ENCODE measurements at regions not wholly inside any gene's neighbourhood (a gene's known extent, or its start where the extent isn't known, plus 50 kb on each side); places are given as distances from the start of the nearest gene placed in this dataset.

DNA sequence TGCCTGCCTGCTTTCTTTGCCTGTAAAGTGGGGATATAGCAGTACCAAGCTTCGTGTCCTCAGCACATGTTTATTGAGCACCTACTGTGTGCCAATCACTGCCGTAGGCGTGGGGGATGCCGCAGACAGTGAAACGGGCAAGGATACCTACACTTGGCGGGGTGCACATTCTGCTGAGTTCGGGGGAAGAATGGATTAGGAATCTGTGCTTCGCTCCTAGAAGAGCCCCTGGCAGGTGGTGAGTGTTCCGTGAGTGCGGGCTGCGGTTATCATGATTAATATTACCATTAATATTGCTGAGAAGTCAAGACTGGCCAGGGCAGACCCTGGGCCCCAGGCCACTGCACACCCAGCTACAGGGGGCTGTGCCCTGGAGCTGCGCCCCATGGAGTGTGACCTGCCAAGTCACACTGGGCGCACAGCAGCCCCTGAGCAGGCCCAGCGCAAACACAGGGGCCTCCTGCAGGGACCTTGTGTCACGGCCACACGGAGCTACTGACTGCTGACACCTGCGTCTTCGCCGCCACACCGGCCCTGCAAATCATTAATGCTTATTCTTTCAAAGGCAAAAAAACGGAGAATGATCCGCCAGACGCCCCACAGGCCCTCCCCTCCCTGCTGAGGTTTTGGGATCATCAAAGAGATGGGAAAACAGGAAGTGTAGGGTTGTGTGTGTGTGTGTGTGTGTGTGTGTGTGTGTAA, 213.4 kb upstream of the GSE1 start (continued):
- TF ChIP-seq XBP1 (CRISPR knock-in tag; IDR thresholded peaks at IDR 0.05): no peak
- 0 out of 2 replicates have a peak, but pooled peaks have one; percentile 30 for TF ChIP-seq NRL (CRISPR knock-in tag; IDR thresholded peaks at IDR 0.05; ENCODE audit: borderline replicate concordance)
- TF ChIP-seq HNRNPLL (IDR thresholded peaks at IDR 0.05; ENCODE audit: low read depth, low read length, poor library complexity, severe bottlenecking): peak; percentile 37
- TF ChIP-seq, protein P1, sequence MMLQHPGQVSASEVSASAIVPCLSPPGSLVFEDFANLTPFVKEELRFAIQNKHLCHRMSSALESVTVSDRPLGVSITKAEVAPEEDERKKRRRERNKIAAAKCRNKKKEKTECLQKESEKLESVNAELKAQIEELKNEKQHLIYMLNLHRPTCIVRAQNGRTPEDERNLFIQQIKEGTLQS (CRISPR knock-in tag; IDR thresholded peaks at IDR 0.05): no peak
- no peak for TF ChIP-seq ONECUT2 (CRISPR knock-in tag; IDR thresholded peaks at IDR 0.05)
- TF ChIP-seq, protein P2, sequence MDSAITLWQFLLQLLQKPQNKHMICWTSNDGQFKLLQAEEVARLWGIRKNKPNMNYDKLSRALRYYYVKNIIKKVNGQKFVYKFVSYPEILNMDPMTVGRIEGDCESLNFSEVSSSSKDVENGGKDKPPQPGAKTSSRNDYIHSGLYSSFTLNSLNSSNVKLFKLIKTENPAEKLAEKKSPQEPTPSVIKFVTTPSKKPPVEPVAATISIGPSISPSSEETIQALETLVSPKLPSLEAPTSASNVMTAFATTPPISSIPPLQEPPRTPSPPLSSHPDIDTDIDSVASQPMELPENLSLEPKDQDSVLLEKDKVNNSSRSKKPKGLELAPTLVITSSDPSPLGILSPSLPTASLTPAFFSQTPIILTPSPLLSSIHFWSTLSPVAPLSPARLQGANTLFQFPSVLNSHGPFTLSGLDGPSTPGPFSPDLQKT (CRISPR knock-in tag; IDR thresholded peaks at IDR 0.05; ENCODE audit: borderline replicate concordance): no peak
- TF ChIP-seq ZSCAN30 (CRISPR knock-in tag; IDR thresholded peaks at IDR 0.05): no peak
- TF ChIP-seq RBFOX2 (IDR thresholded peaks at IDR 0.05; ENCODE audit: low read depth, low read length): no peak
- no peak for TF ChIP-seq SETDB1 (CRISPR knock-in tag; IDR thresholded peaks at IDR 0.05; ENCODE audit: borderline replicate concordance)
- no peak for TF ChIP-seq U2AF1 (optimal IDR thresholded peaks at IDR 0.05; ENCODE audit: low read depth, low read length)
- TF ChIP-seq ZNF576 (CRISPR knock-in tag; IDR thresholded peaks at IDR 0.05): no peak
- TF ChIP-seq ZNF768 (CRISPR knock-in tag; IDR thresholded peaks at IDR 0.05): peak; percentile 33; the same call in 1 of the 2 replicates
- TF ChIP-seq, protein P3, sequence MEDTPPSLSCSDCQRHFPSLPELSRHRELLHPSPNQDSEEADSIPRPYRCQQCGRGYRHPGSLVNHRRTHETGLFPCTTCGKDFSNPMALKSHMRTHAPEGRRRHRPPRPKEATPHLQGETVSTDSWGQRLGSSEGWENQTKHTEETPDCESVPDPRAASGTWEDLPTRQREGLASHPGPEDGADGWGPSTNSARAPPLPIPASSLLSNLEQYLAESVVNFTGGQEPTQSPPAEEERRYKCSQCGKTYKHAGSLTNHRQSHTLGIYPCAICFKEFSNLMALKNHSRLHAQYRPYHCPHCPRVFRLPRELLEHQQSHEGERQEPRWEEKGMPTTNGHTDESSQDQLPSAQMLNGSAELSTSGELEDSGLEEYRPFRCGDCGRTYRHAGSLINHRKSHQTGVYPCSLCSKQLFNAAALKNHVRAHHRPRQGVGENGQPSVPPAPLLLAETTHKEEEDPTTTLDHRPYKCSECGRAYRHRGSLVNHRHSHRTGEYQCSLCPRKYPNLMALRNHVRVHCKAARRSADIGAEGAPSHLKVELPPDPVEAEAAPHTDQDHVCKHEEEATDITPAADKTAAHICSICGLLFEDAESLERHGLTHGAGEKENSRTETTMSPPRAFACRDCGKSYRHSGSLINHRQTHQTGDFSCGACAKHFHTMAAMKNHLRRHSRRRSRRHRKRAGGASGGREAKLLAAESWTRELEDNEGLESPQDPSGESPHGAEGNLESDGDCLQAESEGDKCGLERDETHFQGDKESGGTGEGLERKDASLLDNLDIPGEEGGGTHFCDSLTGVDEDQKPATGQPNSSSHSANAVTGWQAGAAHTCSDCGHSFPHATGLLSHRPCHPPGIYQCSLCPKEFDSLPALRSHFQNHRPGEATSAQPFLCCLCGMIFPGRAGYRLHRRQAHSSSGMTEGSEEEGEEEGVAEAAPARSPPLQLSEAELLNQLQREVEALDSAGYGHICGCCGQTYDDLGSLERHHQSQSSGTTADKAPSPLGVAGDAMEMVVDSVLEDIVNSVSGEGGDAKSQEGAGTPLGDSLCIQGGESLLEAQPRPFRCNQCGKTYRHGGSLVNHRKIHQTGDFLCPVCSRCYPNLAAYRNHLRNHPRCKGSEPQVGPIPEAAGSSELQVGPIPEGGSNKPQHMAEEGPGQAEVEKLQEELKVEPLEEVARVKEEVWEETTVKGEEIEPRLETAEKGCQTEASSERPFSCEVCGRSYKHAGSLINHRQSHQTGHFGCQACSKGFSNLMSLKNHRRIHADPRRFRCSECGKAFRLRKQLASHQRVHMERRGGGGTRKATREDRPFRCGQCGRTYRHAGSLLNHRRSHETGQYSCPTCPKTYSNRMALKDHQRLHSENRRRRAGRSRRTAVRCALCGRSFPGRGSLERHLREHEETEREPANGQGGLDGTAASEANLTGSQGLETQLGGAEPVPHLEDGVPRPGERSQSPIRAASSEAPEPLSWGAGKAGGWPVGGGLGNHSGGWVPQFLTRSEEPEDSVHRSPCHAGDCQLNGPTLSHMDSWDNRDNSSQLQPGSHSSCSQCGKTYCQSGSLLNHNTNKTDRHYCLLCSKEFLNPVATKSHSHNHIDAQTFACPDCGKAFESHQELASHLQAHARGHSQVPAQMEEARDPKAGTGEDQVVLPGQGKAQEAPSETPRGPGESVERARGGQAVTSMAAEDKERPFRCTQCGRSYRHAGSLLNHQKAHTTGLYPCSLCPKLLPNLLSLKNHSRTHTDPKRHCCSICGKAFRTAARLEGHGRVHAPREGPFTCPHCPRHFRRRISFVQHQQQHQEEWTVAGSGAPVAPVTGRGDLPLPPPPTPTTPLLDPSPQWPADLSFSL (CRISPR knock-in tag; IDR thresholded peaks at IDR 0.05): no peak
- no peak for TF ChIP-seq MTF1 (CRISPR knock-in tag; IDR thresholded peaks at IDR 0.05)
- no peak for TF ChIP-seq RARG (CRISPR knock-in tag; IDR thresholded peaks at IDR 0.05; ENCODE audit: low read depth)
- TF ChIP-seq, protein P4, sequence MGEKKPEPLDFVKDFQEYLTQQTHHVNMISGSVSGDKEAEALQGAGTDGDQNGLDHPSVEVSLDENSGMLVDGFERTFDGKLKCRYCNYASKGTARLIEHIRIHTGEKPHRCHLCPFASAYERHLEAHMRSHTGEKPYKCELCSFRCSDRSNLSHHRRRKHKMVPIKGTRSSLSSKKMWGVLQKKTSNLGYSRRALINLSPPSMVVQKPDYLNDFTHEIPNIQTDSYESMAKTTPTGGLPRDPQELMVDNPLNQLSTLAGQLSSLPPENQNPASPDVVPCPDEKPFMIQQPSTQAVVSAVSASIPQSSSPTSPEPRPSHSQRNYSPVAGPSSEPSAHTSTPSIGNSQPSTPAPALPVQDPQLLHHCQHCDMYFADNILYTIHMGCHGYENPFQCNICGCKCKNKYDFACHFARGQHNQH (CRISPR knock-in tag; IDR thresholded peaks at IDR 0.05): no peak
- no peak for TF ChIP-seq ZNF12 (CRISPR knock-in tag; IDR thresholded peaks at IDR 0.05)
- TF ChIP-seq ZNF570 (CRISPR knock-in tag; IDR thresholded peaks at IDR 0.05; ENCODE audit: borderline replicate concordance): no peak
- no peak for TF ChIP-seq CEBPB (IDR thresholded peaks at IDR 0.05; ENCODE audit: borderline replicate concordance, low read depth, low read length)
- no peak for TF ChIP-seq TP53 (CRISPR knock-in tag; conservative IDR thresholded peaks at IDR 0.05)
- TF ChIP-seq ZBTB1 (CRISPR knock-in tag; IDR thresholded peaks at IDR 0.05; ENCODE audit: borderline replicate concordance): no peak
- TF ChIP-seq ZNF644 (CRISPR knock-in tag; IDR thresholded peaks at IDR 0.05; ENCODE audit: low read depth): no peak
